NCI-H345 treated with DMSO at 0.1 percent for 48 hours (cell line): ENCODE measurements at regions not wholly inside any gene's neighbourhood (a gene's known extent, or its start where the extent isn't known, plus 50 kb on each side); places are given as distances from the start of the nearest gene placed in this dataset.
"Not testable (repeated sequence)": the region's sequence is repeated elsewhere in the genome, so short reads cannot be mapped to it uniquely, and the experiment has no call there.

Experiments
- DNase-seq: peaks from one replicate; lab custom pipeline; 2025; ENCODE audit not compliant: unreplicated experiment; lab: John Stamatoyannopoulos, UW

GRCh38 chr12:97790281-97790680 is 327.7 kb downstream of the RMST start:
- no peak for DNase-seq

GRCh38 chr12:97797473-97797872 is 334.9 kb downstream of the RMST start:
- no peak for DNase-seq

- DNase-seq: no peak
Measured at GRCh38 chr12:97800561-97800960, 338.0 kb downstream of the RMST start.

GRCh38 chr12:97801471-97802059 is 339.0 kb downstream of the RMST start:
- DNase-seq: no peak

- no peak for DNase-seq
Measured at GRCh38 chr12:97805146-97805545, 342.5 kb downstream of the RMST start.

- DNase-seq: no peak
Measured at GRCh38 chr12:97813301-97813700, 350.7 kb downstream of the RMST start.

- DNase-seq: no peak
Measured at GRCh38 chr12:97821806-97822205, 359.2 kb downstream of the RMST start.

GRCh38 chr12:97835541-97835940 is 372.9 kb downstream of the RMST start:
- no peak for DNase-seq

- DNase-seq: no peak
Measured at GRCh38 chr12:97837401-97837800, 374.8 kb downstream of the RMST start.

- no peak for DNase-seq
Measured at GRCh38 chr12:97848051-97848450, 385.4 kb downstream of the RMST start.

- no peak for DNase-seq
Measured at GRCh38 chr12:97854477-97854876, 391.9 kb downstream of the RMST start.

- no peak for DNase-seq
Measured at GRCh38 chr12:97862072-97862471, 399.5 kb downstream of the RMST start.

GRCh38 chr12:97875064-97875463 is 412.5 kb downstream of the RMST start:
- no peak for DNase-seq

- DNase-seq: no peak
Measured at GRCh38 chr12:97876780-97877179, 414.2 kb downstream of the RMST start.

- no peak for DNase-seq
Measured at GRCh38 chr12:97877404-97877803, 414.8 kb downstream of the RMST start.

GRCh38 chr12:97886511-97887176 is 424.0 kb downstream of the RMST start:
- no peak for DNase-seq

GRCh38 chr12:97897881-97898280 is 435.3 kb downstream of the RMST start:
- not testable (repeated sequence) for DNase-seq

- DNase-seq: no peak
Measured at GRCh38 chr12:97899529-97899928, 436.9 kb downstream of the RMST start.

- no peak for DNase-seq
Measured at GRCh38 chr12:97899956-97900355, 437.4 kb downstream of the RMST start.

- no peak for DNase-seq
Measured at GRCh38 chr12:97903356-97903755, 440.8 kb downstream of the RMST start.

- DNase-seq: no peak
Measured at GRCh38 chr12:97907504-97907903, 444.9 kb downstream of the RMST start.

- DNase-seq: no peak
Measured at GRCh38 chr12:97910559-97910958, 448.0 kb downstream of the RMST start.

- DNase-seq: no peak
Measured at GRCh38 chr12:97912943-97913342, 450.3 kb downstream of the RMST start.
